WTC11 (cell line): ENCODE measurements at regions not wholly inside any gene's neighbourhood (a gene's known extent, or its start where the extent isn't known, plus 50 kb on each side); places are given as distances from the start of the nearest gene placed in this dataset.

Experiments
- ATAC-seq: fragments of 200-7000 bp; cut with Tn5 transposase; 2 replicates; pipeline ENCODE4 v1.10.0; 2021; ENCODE audit warnings: mild to moderate bottlenecking, moderate library complexity
- CTCF ChIA-PET: fragments of 300-600 bp; sonication (Branson Sonifier 250); formaldehyde crosslinking; loops from one replicate; lab custom pipeline; 2021; ENCODE audit warnings: antibody characterized with exemption; lab: Charles Lee
- POLR2A ChIA-PET: fragments of 350-600 bp; sonication (Branson Sonifier 250); formaldehyde crosslinking; loops from one replicate; lab custom pipeline; 2021; ENCODE audit warnings: antibody characterized with exemption; lab: Charles Lee
- DNase-seq: peaks from one replicate; pipeline ENCODE4 v3.0.0; 2021; ENCODE audit warnings: low spot score
- H3K27ac Mint-ChIP-seq: 2 replicates; pipeline ENCODE4 v1.8.0; 2021; ENCODE audit warnings: mixed read lengths
- H3K27me3 Mint-ChIP-seq: 2 replicates; pipeline ENCODE4 v1.8.0; 2021; ENCODE audit warnings: low read depth, mild to moderate bottlenecking, moderate library complexity, mixed read lengths
- H3K36me3 Mint-ChIP-seq: 2 replicates; pipeline ENCODE4 v1.8.0; 2021; ENCODE audit warnings: mixed read lengths
- H3K4me1 Mint-ChIP-seq: 2 replicates; pipeline ENCODE4 v1.8.0; 2022; ENCODE audit warnings: mixed read lengths
- H3K4me3 Mint-ChIP-seq: 2 replicates; pipeline ENCODE4 v1.8.0; 2021; ENCODE audit warnings: mild to moderate bottlenecking, moderate library complexity, mixed read lengths
- H3K9me3 Mint-ChIP-seq: 2 replicates; pipeline ENCODE4 v1.8.0; 2021; ENCODE audit warnings: mixed read lengths
- ATF2 ChIP-seq: sonication (generic); formaldehyde crosslinking; IDR thresholded peaks from 2 replicates; pipeline ENCODE4 v1.8.1; 2022; ENCODE audit warnings: low read depth, missing genetic modification reagents, borderline replicate concordance
- CDX4 ChIP-seq: fragments of 250-450 bp; sonication (Bioruptor Pico); IDR thresholded peaks from 2 replicates; pipeline ENCODE4 v1.9.0; 2021; ENCODE audit warnings: moderate library complexity, mild to moderate bottlenecking, inconsistent platforms, borderline replicate concordance
- E2F5 ChIP-seq: sonication (generic); formaldehyde crosslinking; IDR thresholded peaks from 2 replicates; pipeline ENCODE4 v1.8.1; 2022; ENCODE audit warnings: mild to moderate bottlenecking, moderate library complexity, missing genetic modification reagents
- IRF2 ChIP-seq: sonication (generic); formaldehyde crosslinking; IDR thresholded peaks from 2 replicates; pipeline ENCODE4 v1.8.0; 2022; ENCODE audit warnings: low read depth, missing genetic modification reagents, borderline replicate concordance
- JUN ChIP-seq: sonication (generic); formaldehyde crosslinking; IDR thresholded peaks from 2 replicates; pipeline ENCODE4 v1.8.0; 2023; ENCODE audit warnings: mild to moderate bottlenecking, missing genetic modification reagents
- MXD4 ChIP-seq: fragments of 250-450 bp; sonication (Bioruptor Pico); IDR thresholded peaks from 2 replicates; pipeline ENCODE4 v1.8.0; 2021; ENCODE audit warnings: mild to moderate bottlenecking, moderate library complexity, borderline replicate concordance
- NFATC4 ChIP-seq: fragments of 250-450 bp; sonication (Bioruptor Pico); IDR thresholded peaks from 2 replicates; pipeline ENCODE4 v1.9.0; 2021; ENCODE audit warnings: mild to moderate bottlenecking
- NR2C2 ChIP-seq: sonication (generic); formaldehyde crosslinking; IDR thresholded peaks from 2 replicates; pipeline ENCODE4 v1.8.0; 2022; ENCODE audit warnings: mild to moderate bottlenecking, missing genetic modification reagents
- NR3C1 ChIP-seq: sonication (generic); formaldehyde crosslinking; conservative IDR thresholded peaks from 2 replicates; pipeline ENCODE4 v1.8.1; 2023; ENCODE audit warnings: low read depth, mild to moderate bottlenecking, missing genetic modification reagents
- SMAD3 ChIP-seq: sonication (generic); formaldehyde crosslinking; IDR thresholded peaks from 2 replicates; pipeline ENCODE4 v1.8.0; 2022; ENCODE audit warnings: missing genetic modification reagents, mild to moderate bottlenecking, borderline replicate concordance
- SP1 ChIP-seq: sonication (generic); formaldehyde crosslinking; conservative IDR thresholded peaks from 2 replicates; pipeline ENCODE4 v1.8.1; 2022; ENCODE audit warnings: missing genetic modification reagents
- USF1 ChIP-seq: sonication (generic); formaldehyde crosslinking; IDR thresholded peaks from 2 replicates; pipeline ENCODE4 v1.8.0; 2022; ENCODE audit warnings: mild to moderate bottlenecking, missing genetic modification reagents
- ZMAT4 ChIP-seq: fragments of 250-450 bp; sonication (Bioruptor Pico); IDR thresholded peaks from 2 replicates; pipeline ENCODE4 v1.9.0; 2021; ENCODE audit warnings: mild to moderate bottlenecking
- ZNF121 ChIP-seq: sonication (generic); formaldehyde crosslinking; IDR thresholded peaks from 2 replicates; pipeline ENCODE4 v1.8.0; 2023; ENCODE audit warnings: missing genetic modification reagents
- ZNF138 ChIP-seq: sonication (generic); formaldehyde crosslinking; conservative IDR thresholded peaks from 2 replicates; pipeline ENCODE4 v1.8.1; 2022; ENCODE audit warnings: mild to moderate bottlenecking, moderate library complexity, missing genetic modification reagents
- ZNF219 ChIP-seq: sonication (generic); formaldehyde crosslinking; IDR thresholded peaks from 2 replicates; pipeline ENCODE4 v1.8.0; 2023; ENCODE audit warnings: missing genetic modification reagents, mild to moderate bottlenecking, borderline replicate concordance
- ZNF232 ChIP-seq: sonication (generic); formaldehyde crosslinking; IDR thresholded peaks from 2 replicates; pipeline ENCODE4 v1.8.0; 2022; ENCODE audit warnings: mild to moderate bottlenecking, missing genetic modification reagents
- ZNF317 ChIP-seq: sonication (generic); formaldehyde crosslinking; IDR thresholded peaks from 2 replicates; pipeline ENCODE4 v1.8.1; 2023; ENCODE audit warnings: low read depth, mild to moderate bottlenecking, moderate library complexity, missing genetic modification reagents, borderline replicate concordance
- ZNF396 ChIP-seq: fragments of 250-450 bp; sonication (Bioruptor Pico); IDR thresholded peaks from 2 replicates; pipeline ENCODE4 v1.8.0; 2021; ENCODE audit warnings: mild to moderate bottlenecking, moderate library complexity, borderline replicate concordance
- ZNF423 ChIP-seq: fragments of 250-450 bp; sonication (Bioruptor Pico); IDR thresholded peaks from 2 replicates; pipeline ENCODE4 v2.1.2; 2022; ENCODE audit warnings: mild to moderate bottlenecking, moderate library complexity
- ZNF671 ChIP-seq: fragments of 250-450 bp; sonication (Bioruptor Pico); IDR thresholded peaks from 2 replicates; pipeline ENCODE4 v1.8.0; 2021; ENCODE audit warnings: mild to moderate bottlenecking

GRCh38 chr1:2948001-2948750 lies 73.1 kb upstream of the ACTRT2 start (continued):
- TF ChIP-seq CDX4 = no peak
- no peak for TF ChIP-seq ZNF423 (CRISPR knock-in tag)
- TF ChIP-seq ZNF317 (CRISPR knock-in tag) = no peak

GRCh38 chr1:2948751-2949680 lies 72.3 kb upstream of the ACTRT2 start:
- H3K9me3 Mint-ChIP-seq = peaks cover 23% of the 10 kb centered on the region
- CTCF ChIA-PET = interaction anchor here (0.5 to 1.7 kb wide), 2 partner anchors 27 to 476 kb away, joined by 4 read pairs; no protein-coding TSS in a partner anchor

GRCh38 chr1:2949966-2950925 lies 71.0 kb upstream of the ACTRT2 start:
- Mint-ChIP-seq H3K4me3 (no peak overlapping the region), H3K36me3 (peaks cover 42% of the 10 kb centered on the region), H3K27me3 (peaks cover 9% of the 10 kb centered on the region), H3K9me3 (peaks cover 35% of the 10 kb centered on the region), H3K27ac (no peak overlapping the region), H3K4me1 (no peaks in the 10 kb centered on the region)
- DNase-seq (no peak), ATAC-seq (no peak)
- CTCF ChIA-PET = no interaction called here
- POLR2A ChIA-PET = no interaction called here
- TF ChIP-seq SMAD3 (CRISPR knock-in tag) = no peak
- TF ChIP-seq ZNF138 (CRISPR knock-in tag) = no peak
- no peak for TF ChIP-seq ZNF219
- TF ChIP-seq E2F5 (CRISPR knock-in tag) = no peak
- no peak for TF ChIP-seq SP1 (CRISPR knock-in tag)
- TF ChIP-seq NR3C1 (CRISPR knock-in tag) = no peak
- no peak for TF ChIP-seq JUN (CRISPR knock-in tag)
- no peak for TF ChIP-seq IRF2 (CRISPR knock-in tag)

More at GRCh38 chr1:2948751-2949680, 72.3 kb upstream of the ACTRT2 start:
- Mint-ChIP-seq H3K27me3 (peaks cover 7% of the 10 kb centered on the region), H3K4me3 (no peak overlapping the region), H3K36me3 (peaks cover 29% of the 10 kb centered on the region), H3K4me1 (no peaks in the 10 kb centered on the region), H3K27ac (no peak overlapping the region)
- ATAC-seq (no peak), DNase-seq (no peak)
- POLR2A ChIA-PET = no interaction called here
- no peak for TF ChIP-seq ZNF423 (CRISPR knock-in tag)
- no peak for TF ChIP-seq ZNF121 (CRISPR knock-in tag)
- no peak for TF ChIP-seq ZNF232 (CRISPR knock-in tag)
- TF ChIP-seq ATF2 (CRISPR knock-in tag) = no peak
- no peak for TF ChIP-seq ZMAT4 (CRISPR knock-in tag)
- no peak for TF ChIP-seq ZNF396
- no peak for TF ChIP-seq USF1 (CRISPR knock-in tag)
- TF ChIP-seq SMAD3 (CRISPR knock-in tag) = no peak
- TF ChIP-seq ZNF317 (CRISPR knock-in tag) = no peak
- TF ChIP-seq SP1 (CRISPR knock-in tag) = no peak
- no peak for TF ChIP-seq NFATC4
- no peak for TF ChIP-seq JUN (CRISPR knock-in tag)
- TF ChIP-seq NR2C2 (CRISPR knock-in tag) = no peak
- no peak for TF ChIP-seq MXD4 (CRISPR knock-in tag)
- no peak for TF ChIP-seq ZNF671 (CRISPR knock-in tag)
